HUDEP-2 (cell line): ENCODE measurements at regions not wholly inside any gene's neighbourhood (a gene's known extent, or its start where the extent isn't known, plus 50 kb on each side); places are given as distances from the start of the nearest gene placed in this dataset.

Experiments
- DNase-seq, 76 experiments: peaks; one replicate each; lab custom pipeline; 2025; ENCODE audit not compliant: unreplicated experiment in 76 of 76; lab: John Stamatoyannopoulos, UW

- no peak for DNase-seq
Observed at GRCh38 chr1:39107341-39108290, 81.5 kb downstream of the NDUFS5 start.

- DNase-seq, result no peak
Observed at GRCh38 chr1:39109644-39110043, 83.5 kb downstream of the NDUFS5 start.

DNA sequence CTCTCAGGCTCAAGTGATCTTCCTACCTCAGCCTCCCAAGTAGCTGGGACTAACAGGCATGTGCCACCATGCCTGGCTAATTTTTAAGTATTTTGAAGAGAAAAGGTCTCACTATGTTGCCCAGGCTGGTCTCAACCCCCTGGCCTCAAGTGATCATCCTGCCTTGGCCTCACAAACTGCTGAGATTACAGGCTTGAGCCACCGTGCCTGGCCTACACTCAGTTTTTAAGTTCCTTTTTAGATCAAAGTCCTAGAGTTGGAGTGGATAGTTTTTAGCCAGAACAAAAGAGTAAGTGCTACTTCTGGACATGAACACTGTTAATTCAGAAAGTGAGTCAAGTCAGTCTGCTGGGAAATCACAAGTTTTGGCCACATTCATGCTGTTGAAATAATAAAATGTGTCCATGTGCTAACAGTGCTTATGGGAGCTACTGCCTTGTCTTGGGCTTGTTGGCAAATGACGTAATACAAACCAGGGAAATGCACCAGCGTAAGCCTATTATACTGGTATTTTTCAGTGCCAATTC is 84.2 kb downstream of the NDUFS5 start:
- no peak for DNase-seq

- DNase-seq, result no peak
Observed at GRCh38 chr1:39110882-39111281, 84.7 kb downstream of the NDUFS5 start.

DNA sequence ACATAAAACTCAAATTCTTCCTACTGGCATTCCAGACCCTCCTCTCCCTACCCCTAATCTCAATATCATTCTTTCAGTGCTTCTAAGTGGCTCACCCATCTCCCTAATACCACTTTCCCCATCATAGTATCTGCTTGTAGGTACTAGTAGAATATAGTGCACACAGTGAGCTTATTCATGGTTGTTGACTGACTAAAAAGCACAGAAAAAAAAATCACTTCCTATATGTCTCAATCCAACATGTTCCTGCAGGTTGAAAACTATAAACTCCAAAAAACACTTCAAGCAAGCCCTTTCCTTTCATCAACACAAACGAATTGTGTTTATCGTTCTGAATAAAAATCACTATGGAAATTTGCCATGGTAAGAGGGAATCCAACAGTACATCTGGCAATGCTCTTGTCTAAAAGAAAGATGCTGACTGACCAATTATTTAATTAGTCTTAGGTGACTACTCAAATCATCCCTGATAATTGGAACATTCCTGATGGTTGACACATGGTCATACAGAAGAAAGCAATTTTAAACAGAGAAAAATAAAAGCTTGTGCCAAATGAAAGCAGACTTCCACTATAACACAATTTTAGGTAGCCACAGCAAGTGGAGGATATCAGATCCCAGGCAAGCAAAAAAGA is 87.1 kb downstream of the NDUFS5 start:
- DNase-seq, result no peak

- peak in 1 of 76 experiments; percentile 18 for DNase-seq
Observed at GRCh38 chr1:39115271-39116110, 89.0 kb upstream of the MACF1 start.

DNA sequence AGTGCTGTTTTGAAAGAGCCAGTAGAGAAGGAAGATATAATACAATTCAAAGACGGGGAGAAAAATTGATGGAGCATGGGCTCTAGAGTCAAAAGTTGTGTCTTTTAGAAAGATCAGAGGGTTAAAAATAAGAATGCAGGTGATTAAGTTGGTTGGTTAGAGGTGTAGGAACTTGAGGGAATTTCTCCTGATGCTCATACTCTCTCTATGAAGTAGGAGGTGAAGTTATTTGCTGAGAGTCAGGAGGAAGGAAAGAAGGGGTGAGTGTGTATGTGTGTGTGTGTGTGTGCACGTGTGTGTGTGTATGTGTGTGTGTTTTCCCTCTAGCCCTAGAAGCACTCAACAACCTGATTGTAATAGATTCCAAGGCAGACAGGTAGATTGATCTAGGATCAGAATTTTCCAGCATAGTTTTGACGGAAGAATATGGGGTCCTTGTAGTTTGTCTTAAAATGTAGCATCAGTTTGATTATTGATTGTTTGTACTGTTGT is 88.3 kb upstream of the MACF1 start:
- no peak for DNase-seq

DNA sequence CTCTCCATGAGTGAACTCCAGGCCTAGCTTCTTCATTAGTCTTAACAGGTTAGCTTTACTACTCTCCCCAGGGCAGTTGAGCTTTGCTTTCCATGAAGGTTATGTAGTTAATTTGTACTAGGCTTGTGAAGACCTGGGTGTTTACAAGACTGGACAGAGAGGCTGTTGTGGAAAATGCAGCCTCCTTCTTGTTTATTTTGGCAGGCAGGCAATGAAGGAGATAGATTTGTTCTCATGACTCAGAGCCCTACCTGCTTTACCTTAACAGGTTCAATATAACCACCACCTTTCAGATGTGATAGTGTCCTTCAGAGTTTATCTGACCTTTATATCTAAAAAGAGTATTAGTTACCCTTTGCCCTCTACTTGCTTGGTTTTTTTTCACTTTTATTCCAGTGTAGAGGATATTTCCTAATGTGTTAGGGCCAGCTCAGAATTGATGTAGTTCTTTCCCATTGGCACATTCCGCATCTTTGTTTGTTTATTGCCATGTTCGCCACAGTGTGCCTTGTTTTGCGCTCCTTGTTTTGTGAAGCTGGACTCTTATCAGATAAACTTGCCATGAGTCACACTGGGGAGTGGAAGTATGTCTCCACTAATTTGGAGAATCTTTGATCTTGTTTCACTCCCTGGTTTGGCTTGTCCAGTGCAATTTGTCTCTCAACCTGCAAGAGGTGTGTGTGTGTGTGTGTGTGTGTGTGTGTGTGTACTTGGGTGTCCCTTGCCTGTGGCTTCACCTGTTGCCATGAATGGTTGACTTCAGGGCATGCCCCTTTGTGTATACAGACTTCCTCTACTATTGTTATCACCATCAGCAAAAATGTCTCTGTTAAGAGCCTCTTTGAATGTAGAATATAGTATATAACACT is 87.4 kb upstream of the MACF1 start:
- DNase-seq, result peak in 20 of 76 experiments; percentile 4 to 47 (median 26)

DNA sequence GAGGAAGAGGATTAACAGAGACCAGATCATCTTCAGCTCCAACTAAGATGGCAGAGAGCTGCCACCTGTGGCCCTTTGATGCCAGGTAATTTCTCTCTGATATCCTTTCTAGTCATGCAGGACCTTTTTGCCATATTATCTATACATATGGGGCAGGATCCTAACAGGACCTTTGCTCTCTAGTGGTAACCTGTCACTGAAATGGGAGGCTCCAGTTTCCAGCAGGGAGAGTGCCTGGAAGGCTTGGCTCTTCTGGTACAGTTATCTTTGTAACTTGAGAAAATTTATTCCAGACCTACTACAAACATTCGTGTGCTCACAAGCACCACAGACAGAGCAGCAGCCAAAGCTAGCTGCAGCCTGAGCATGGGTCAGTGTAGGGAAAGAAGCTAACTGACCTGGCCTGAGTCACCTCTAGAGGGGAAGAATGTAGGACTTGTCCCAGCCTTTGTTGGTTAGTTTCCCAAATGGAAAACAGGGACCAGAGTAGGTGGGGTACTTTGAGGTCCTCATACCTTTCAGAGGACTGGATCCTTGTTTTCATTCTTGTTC is 86.5 kb upstream of the MACF1 start:
- no peak for DNase-seq

- no peak for DNase-seq
Observed at GRCh38 chr1:39122056-39122455, 82.4 kb upstream of the MACF1 start.

GRCh38 chr1:39124282-39124681 is 80.2 kb upstream of the MACF1 start:
- no peak for DNase-seq

- DNase-seq, result no peak
Observed at GRCh38 chr1:39127513-39127912, 77.0 kb upstream of the MACF1 start.

DNA sequence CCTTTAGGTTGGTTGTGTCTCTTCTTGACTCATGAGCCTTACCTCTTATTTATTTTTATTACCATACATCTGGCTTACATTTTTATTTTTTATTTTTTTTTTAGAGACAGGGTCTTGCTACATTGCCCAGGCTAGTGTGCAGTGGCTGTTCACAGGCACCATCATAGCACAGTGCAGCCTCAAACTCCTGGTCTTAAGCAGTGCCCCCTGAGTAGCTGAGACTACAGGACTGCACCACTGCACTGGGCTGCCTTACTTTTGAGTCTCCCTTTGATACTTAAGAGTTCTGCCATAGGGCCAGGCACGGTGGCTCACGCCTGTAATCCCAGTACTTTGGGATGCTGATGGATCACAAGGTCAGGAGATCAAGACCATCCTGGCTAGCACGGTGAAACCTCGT is 76.4 kb upstream of the MACF1 start:
- no peak for DNase-seq

DNA sequence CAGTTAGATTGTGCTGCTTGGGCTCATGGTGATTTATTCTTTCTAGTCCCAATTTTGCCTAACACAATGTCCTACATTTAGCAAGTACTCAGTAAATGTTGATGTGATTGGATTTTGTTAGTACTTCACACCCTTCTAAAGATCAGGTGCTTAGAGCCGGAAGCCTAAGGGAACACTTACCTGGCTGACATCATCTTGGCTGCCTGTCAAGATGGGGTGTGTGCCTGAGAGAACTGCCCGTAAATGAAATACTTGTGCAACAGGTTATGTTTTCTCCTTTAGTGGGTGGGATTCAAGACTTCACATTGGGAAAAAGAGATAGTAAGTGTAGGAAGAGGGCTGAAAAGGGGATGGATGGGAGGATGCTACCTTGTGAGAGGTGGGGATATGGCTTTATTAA is 75.5 kb upstream of the MACF1 start:
- no peak for DNase-seq

- DNase-seq, result peak in 5 of 76 experiments; percentile 6 to 28 (median 18)
Observed at GRCh38 chr1:39129514-39129913, 75.0 kb upstream of the MACF1 start.

DNA sequence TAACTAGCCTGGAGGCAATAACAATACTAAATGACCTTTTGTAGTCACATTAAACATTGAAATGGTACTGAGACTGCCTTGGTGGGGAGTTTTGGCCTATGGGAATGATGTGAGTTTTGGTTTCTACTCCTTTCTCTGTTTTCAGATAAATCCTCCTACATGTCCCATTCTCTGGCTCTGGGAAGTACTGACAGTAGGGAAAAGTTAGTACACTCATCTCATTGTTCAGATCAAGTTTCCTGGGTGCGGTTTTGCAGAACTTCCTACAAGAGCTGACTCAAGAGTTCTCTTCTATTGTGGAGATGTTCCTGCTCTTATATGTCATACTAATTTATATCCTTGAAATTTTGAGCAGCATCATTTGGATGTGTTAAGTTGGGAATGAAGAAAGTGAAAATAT is 74.2 kb upstream of the MACF1 start:
- no peak for DNase-seq

DNA sequence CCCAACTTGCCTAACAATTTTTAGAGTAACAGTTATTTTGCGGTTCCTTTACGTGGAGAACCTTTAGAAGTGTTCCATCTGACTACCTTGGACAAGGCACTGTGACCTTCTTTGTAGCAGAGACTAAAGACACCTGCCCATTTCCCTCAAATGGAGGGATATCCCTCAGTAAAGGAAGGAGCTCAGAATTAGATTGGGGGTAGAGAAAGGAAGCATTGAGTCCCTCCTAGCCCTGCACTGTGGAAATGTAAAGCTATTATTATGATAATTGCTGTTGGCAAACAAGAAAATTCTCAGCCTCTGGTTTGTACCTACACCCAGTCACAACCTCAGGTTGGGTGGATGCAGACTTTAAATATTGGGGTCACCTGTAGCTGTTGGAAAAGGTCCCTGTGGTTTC is 72.6 kb upstream of the MACF1 start:
- no peak for DNase-seq

DNA sequence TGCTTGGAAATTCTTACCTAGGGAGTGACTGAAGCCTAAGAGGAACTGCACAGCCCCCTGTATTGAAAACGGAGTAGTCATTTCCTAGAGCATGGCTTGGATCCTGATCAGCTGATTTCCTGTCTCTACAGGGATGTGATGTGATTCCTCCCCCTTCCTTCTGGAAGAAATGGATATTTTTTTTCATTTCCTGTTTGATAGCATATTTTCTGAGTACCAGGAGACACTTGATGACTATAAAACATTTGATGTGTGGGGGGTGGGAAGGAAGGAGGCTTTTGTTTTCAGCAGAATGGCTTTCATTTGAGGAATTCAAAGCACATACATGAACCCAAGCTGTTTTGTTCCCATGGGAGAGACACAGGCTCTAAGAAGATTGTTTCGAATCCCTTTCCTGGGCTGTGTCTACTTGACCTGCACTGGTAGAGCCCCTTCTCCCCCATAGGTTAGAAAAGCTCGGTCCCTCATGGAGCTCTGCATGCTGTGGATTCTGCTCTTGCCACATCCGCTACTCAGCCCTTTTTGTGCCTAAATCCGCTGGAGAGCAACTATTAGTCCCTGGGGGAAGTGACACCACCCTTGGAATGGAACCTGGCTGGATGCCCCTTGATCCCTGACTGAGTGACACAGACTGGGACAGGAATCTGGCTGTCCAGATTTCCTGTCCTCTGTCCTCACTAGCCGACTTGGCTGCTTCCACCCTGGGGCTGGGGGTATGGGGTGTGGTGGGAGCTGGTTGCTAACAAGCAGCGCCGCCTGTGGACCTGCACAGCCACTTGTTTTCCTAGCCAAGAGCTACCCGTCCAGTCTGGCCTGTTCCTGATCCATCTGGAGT is 71.8 kb upstream of the MACF1 start:
- no peak for DNase-seq

DNA sequence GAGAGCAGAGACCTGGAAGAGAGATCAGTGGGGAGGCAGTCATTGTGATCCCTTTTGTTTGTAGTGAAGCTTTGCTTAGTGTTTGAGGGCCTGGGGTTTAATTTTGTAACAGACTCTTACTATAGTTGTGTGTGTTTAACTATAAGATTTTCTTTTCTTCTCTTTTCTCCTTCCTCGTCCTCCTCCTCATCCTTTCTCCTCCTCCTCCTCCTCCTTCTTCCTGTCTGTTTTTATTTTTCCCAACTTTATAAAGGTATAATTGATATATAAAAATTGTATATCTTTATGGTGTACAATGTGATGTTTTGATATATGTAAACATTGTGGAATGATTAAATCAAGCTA is 71.2 kb upstream of the MACF1 start:
- DNase-seq, result no peak
